ENCODE measurements at regions not wholly inside any gene's neighbourhood (a gene's known extent, or its start where the extent isn't known, plus 50 kb on each side); places are given as distances from the start of the nearest gene placed in this dataset.
"Not testable (repeated sequence)": the region's sequence is repeated elsewhere in the genome, so short reads cannot be mapped to it uniquely, and the experiment has no call there.

GRCh38 chr22:47899894-47900293 is 1137.4 kb downstream of the TBC1D22A start:
- no peak for DNase-seq (ENCODE audit: low spot score)

- DNase-seq (ENCODE audit: low spot score): no peak
Measured at GRCh38 chr22:47898946-47899345, 1136.5 kb downstream of the TBC1D22A start.

GRCh38 chr22:47891609-47892008 is 1129.2 kb downstream of the TBC1D22A start:
- no peak for DNase-seq (ENCODE audit: low spot score)

- no peak for DNase-seq (ENCODE audit: low spot score)
Measured at GRCh38 chr22:47888817-47889216, 1126.4 kb downstream of the TBC1D22A start.

- DNase-seq (ENCODE audit: low spot score): no peak
Measured at GRCh38 chr22:47884775-47885174, 1122.3 kb downstream of the TBC1D22A start.

GRCh38 chr22:47884200-47884599 is 1121.8 kb downstream of the TBC1D22A start:
- DNase-seq (ENCODE audit: low spot score): no peak

- no peak for DNase-seq (ENCODE audit: low spot score)
Measured at GRCh38 chr22:47883757-47884156, 1121.3 kb downstream of the TBC1D22A start.

GRCh38 chr22:47879346-47879745 is 1116.9 kb downstream of the TBC1D22A start:
- DNase-seq (ENCODE audit: low spot score): no peak

- DNase-seq (ENCODE audit: low spot score): no peak
Measured at GRCh38 chr22:47878460-47878859, 1116.0 kb downstream of the TBC1D22A start.

GRCh38 chr22:47872761-47873535 is 1110.5 kb downstream of the TBC1D22A start:
- DNase-seq (ENCODE audit: low spot score): no peak

GRCh38 chr22:47865626-47866025 is 1103.2 kb downstream of the TBC1D22A start:
- no peak for DNase-seq (ENCODE audit: low spot score)

- DNase-seq (ENCODE audit: low spot score): no peak
Measured at GRCh38 chr22:47862394-47862793, 1099.9 kb downstream of the TBC1D22A start.

- not testable (repeated sequence) for DNase-seq (ENCODE audit: low spot score)
Measured at GRCh38 chr22:47860907-47861306, 1098.5 kb downstream of the TBC1D22A start.

GRCh38 chr22:47859881-47860525 is 1097.6 kb downstream of the TBC1D22A start:
- no peak for DNase-seq (ENCODE audit: low spot score)

GRCh38 chr22:47858773-47859306 is 1096.4 kb downstream of the TBC1D22A start:
- no peak for DNase-seq (ENCODE audit: low spot score)

GRCh38 chr22:47854680-47855079 is 1092.2 kb downstream of the TBC1D22A start:
- DNase-seq (ENCODE audit: low spot score): no peak

- DNase-seq (ENCODE audit: low spot score): no peak
Measured at GRCh38 chr22:47854251-47854650, 1091.8 kb downstream of the TBC1D22A start.

- no peak for DNase-seq (ENCODE audit: low spot score)
Measured at GRCh38 chr22:47853750-47854149, 1091.3 kb downstream of the TBC1D22A start.

- DNase-seq (ENCODE audit: low spot score): no peak
Measured at GRCh38 chr22:47851586-47851985, 1089.1 kb downstream of the TBC1D22A start.

- no peak for DNase-seq (ENCODE audit: low spot score)
Measured at GRCh38 chr22:47850644-47851151, 1088.2 kb downstream of the TBC1D22A start.

- DNase-seq (ENCODE audit: low spot score): no peak
Measured at GRCh38 chr22:47849576-47849975, 1087.1 kb downstream of the TBC1D22A start.

- DNase-seq (ENCODE audit: low spot score): no peak
Measured at GRCh38 chr22:47848184-47848920, 1085.9 kb downstream of the TBC1D22A start.

All from SW480 (cell line).